GM10266 (cell line): ENCODE measurements at regions not wholly inside any gene's neighbourhood (a gene's known extent, or its start where the extent isn't known, plus 50 kb on each side); places are given as distances from the start of the nearest gene placed in this dataset.

Experiments
- DNase-seq: peaks from one replicate; pipeline ENCODE4 v3.0.0; 2012; ENCODE audit errors: extremely low spot score
- TF ChIP-seq, protein P1 (sequence below): IDR thresholded peaks from 2 replicates; pipeline ENCODE4 v1.5.1; 2012; ENCODE audit warnings: mild to moderate bottlenecking, low read depth; ENCODE audit not compliant: control insufficient read depth, insufficient read depth; ENCODE audit errors: missing control alignments

DNA sequence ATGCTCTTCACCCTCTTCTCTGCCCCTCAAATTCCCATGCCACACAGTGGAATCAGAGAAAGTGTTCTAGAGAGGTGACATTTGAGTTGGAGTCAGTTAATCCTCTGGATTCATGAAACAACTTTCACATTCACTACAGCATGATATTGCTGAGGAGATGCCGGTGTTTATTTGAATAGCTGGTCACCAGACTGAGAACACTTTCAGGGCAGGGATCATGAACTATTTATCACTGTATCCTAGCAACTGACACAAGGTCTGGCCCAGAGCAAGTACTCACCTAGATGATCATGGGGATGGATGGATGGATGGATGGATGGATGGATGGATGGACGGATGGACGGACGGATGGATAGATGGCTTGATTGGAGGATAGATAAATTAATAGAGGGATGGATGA lies 116.7 kb upstream of the ZMIZ1 start:
- TF ChIP-seq, protein P1, sequence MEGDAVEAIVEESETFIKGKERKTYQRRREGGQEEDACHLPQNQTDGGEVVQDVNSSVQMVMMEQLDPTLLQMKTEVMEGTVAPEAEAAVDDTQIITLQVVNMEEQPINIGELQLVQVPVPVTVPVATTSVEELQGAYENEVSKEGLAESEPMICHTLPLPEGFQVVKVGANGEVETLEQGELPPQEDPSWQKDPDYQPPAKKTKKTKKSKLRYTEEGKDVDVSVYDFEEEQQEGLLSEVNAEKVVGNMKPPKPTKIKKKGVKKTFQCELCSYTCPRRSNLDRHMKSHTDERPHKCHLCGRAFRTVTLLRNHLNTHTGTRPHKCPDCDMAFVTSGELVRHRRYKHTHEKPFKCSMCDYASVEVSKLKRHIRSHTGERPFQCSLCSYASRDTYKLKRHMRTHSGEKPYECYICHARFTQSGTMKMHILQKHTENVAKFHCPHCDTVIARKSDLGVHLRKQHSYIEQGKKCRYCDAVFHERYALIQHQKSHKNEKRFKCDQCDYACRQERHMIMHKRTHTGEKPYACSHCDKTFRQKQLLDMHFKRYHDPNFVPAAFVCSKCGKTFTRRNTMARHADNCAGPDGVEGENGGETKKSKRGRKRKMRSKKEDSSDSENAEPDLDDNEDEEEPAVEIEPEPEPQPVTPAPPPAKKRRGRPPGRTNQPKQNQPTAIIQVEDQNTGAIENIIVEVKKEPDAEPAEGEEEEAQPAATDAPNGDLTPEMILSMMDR = no peak
- DNase-seq = no peak

DNA sequence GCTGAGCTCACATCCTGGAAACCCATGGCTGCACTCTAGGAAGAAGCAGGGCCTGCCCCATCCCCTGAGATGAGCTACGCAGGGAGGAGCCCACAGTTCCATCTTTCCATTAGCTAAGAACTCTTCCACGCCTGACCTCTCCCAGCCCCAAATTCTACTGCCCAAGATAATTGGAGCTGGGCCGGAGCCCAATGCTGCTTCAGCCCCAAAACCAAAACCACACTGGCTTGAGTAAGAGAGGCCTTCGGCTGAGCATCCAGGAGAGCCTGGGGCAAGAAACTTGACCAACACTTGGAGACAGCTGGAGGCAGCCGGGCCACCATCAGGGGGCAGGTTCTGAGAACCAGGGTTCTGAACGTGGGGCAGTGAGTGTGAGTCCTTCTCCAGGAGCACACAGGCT lies 116.1 kb upstream of the ZMIZ1 start:
- no peak for DNase-seq
- TF ChIP-seq, protein P1 = no peak

DNA sequence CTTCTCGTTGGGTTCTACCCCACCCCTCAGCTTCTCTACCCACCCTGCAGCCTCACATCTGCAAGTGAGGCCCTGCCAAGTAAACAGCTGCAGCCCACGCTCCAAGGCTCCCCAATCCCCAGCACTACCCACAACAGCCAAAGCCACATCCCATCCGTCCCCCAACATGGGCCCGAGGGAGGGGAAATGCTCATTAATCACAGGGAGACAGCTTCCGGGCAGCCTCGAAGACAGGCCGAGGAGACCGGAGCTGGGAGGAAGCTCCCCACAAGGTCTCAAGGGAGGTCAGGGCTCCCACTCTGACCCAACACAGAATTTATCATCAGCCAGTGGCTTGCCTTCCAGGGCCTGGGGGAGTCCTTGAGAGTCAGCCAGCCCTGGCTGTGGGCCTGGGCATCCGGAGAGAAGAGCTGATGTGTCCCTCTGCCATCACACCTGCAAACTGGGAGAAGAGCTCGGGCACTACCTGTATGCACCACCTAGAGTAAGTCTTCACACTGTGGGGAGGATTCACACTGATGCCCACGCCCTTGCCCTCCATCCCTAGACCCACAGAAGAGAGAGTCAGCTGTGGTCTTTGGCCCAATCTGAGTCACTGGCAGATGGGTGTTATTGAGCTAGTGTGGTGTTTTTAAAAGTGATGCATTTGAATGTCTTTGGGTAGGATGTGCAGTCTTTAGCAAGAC lies 115.5 kb upstream of the ZMIZ1 start:
- TF ChIP-seq, protein P1 = no peak

DNA sequence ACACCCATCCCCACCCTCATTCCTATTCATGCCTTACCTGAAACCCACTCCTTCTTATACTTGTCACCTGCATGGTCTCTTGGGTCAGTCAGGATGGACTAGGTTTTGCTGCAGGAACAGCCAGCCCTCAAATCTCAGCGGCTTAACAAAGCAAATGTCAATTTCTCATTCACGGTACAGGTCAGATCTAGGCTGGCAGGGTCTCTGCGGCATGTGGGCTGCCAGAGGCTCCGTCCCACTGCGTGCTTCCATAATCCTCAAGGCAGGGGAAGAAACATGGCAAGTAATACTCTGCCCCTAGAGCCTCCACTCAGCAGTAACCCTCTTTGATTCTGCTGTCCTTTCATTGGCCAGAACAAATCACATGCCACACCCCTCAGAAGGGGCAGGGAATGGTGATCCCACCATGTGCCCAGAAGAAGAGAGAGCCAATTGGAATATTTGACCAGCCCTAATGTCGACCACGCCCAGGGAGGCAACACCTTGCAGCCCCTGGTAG lies 114.9 kb upstream of the ZMIZ1 start:
- TF ChIP-seq, protein P1 = no peak
- DNase-seq = no peak

More for the DNA sequence above, 115.5 kb upstream of the ZMIZ1 start:
- DNase-seq = no peak

DNA sequence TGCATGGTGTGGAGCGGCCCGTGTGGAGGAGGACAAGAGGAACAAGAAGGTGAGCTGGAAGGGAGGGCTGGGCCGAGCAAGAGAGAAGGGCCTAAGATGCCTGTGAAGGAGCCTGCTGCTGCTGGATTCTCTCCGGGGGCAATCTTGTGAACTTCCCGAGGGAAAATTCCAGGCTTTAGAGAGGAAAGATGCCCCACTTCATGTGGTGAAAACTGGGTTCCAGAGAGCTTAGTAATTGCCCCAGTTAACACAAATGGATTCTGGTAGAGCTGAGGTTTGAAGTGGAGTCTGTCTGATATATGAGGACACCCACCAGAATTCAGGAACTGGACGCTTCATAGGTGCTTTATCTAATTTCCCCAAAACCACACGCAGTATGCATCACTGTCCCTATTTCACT lies 114.1 kb upstream of the ZMIZ1 start:
- no peak for DNase-seq
- TF ChIP-seq, protein P1 = no peak

DNA sequence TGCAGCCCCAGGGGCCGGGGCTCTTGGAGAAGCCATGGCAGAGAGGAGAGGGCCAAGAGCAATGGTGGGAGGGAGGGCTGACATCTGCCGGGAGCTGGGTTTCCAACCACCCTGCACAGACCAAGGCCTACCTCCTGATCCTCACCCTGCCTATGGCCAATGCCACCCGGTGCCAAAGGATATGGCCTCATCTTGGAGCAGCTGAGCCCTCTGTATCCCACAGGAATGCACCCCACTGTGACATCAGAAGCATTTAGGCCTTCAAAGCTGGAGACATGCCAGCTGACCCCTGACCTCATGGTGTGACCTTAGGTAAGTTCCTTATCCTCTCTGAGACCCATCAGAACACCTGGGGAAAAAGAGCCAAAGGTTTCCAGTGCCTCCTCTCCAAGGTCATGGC lies 113.6 kb upstream of the ZMIZ1 start:
- no peak for DNase-seq
- TF ChIP-seq, protein P1 = no peak

DNA sequence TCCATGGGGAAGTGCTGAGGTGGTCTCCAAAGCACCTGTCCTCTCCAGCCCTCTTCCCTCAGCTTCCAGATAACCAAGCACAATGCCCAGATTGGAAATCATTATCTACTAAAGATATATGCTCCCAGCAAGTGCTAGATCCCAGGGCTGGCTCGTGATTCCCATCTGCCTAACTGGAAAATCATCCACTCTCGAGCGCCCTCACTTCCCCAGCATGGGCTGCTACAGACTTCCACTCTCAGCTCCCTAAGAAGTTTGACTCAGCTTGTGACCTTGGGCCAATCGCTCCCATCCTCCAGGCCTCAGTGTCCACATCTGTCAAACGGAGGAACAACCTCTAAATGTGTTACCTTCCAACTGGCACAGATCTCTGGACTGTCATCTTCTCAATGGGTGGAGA lies 112.4 kb upstream of the ZMIZ1 start:
- TF ChIP-seq, protein P1 = no peak
- DNase-seq = no peak
